HG03095 (cell line): ENCODE measurements at regions not wholly inside any gene's neighbourhood (a gene's known extent, or its start where the extent isn't known, plus 50 kb on each side); places are given as distances from the start of the nearest gene placed in this dataset.
A peak's percentile ranks its signal among the peaks of the same experiment; 100 is the strongest.
"Not testable (repeated sequence)": the region's sequence is repeated elsewhere in the genome, so short reads cannot be mapped to it uniquely, and the experiment has no call there.

Source experiments
- ATAC-seq: cut with Tn5 transposase; IDR thresholded peaks from one replicate; pipeline ENCODE4 v1.9.1; 2021; ENCODE audit warnings: moderate library complexity; ENCODE audit not compliant: unreplicated experiment

DNA sequence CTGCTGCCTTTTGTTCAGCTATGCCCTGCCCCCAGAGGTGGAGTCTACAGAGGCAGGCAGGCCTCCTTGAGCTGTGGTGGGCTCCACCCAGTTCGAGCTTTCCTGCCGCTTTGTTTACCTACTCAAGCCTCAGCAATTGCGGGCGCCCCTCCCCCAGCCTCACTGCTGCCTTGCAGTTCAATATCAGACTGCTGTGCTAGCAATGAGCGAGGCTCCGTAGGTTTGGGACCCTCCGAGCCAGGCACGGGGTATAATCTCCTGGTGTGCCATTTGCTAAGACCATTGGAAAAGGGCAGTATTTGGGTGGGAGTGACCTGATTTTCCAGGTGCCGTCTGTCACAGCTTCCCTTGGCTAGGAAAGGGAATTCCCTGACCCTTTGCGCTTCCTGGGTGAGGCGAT is 51.9 kb downstream of the DIPK2A start:
- ATAC-seq = not testable (repeated sequence)

DNA sequence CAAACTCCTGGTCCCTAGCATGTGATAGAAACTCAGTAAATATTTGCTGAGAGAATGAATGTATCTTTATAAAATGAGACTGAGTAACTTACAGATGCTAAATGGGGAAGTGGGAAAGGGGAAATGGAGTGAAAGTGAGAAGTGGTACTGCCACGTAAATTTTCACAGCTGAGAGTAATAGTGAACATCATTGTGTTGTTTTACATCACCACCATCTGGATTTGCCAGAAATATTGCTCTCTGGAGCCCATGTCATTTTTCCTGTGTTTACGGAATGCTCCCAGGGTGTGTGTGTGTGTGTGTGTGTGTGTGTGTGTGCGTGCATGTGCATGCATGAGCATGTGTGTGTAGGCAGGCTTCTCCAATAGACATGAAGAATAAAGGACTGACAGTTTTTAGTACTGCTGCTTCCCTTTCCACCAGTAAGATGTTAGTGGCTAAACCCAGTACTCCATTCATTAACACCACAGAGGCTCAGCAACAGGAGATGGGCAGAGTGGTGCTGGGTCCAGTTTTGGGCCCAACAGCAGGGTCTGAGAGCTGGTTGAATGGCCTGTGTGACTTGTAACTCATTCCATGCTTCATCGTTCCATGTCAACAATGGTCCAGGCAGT is 57.3 kb downstream of the DIPK2A start:
- peak; percentile 88 for ATAC-seq

DNA sequence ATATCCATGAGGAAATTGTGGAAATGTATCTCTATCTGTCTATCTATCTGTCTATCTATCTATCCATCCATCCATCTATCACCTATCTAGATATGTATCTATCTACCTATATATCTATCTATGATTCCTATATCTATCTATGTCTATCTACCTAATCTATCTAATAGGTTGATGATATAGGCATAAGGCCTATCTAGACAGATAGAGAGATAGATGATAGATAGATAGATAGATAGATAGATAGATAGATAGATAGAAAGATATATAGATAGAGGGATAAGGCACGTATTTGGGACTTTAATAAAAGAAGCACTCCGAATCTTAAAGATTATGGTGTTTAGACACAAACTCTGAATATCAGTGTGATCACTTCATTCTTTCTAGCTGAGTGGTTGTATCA is 58.1 kb downstream of the DIPK2A start:
- ATAC-seq = no peak

DNA sequence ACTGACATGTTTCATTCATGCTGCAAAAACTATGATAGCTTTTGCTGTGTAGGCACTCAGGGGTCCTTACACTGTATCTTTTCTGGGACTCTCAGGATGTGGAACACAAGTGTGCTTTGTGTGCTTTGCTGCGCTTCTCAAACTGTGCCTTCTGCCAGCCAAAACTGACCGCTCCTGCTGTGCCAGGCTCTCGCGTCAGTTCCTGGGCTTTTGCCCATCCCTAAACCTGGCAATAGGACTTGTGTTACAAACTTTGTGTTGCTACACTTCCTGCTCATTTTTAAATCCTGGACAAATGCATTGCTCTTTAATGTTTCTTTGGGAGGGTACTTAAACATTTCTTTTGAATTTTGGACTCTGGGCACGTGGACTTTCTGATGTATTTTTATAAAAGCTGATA is 60.3 kb downstream of the DIPK2A start:
- no peak for ATAC-seq

DNA sequence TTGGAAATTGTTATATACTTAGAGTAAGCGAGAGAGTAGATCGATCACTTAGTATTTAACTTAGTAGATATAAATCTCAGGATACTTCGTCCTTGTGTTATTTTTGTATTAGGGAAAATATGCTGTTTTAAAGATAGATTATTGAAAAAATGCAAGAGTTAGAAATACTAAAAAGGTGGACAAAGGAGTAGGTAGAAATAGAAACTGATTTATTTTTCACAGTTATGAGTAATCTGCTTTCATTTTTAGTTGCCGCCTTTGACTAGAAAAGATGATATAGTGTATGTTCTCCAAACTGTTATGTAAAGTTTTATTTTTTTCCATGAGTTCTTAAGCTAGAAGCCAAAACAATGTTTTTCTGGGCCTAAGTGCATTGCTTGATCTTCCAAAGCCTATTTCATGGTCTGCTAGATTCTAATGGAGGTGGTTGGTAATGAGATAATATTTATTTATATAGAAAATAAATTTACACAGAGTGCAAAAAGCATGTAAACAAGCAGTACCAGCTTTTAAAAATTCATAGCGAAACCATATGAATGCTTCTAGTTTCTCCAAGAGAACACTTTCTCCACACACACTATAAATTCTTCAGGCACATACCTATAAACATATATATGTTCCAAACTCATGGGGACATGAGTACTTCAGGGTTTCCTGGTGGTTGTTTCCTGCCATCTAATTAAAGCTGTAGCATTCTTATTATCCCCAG is 61.1 kb downstream of the DIPK2A start:
- peak; percentile 70 for ATAC-seq

DNA sequence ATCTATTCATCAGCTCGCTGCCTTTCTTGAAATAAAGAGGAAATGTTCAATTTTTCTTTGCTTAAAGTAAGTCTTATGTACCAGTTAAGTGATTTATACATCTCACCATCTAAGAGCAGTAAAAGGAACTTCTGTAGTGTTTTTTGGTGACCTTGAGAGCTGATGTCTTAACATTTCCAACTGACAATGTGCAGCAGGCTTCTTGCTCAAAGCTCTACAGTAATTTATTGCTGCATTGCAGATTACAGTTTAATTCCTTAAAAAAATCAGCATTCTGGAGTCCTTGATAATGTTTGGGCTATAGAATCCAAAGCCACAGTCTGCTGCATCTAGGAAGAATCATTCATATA is 61.6 kb downstream of the DIPK2A start:
- no peak for ATAC-seq

DNA sequence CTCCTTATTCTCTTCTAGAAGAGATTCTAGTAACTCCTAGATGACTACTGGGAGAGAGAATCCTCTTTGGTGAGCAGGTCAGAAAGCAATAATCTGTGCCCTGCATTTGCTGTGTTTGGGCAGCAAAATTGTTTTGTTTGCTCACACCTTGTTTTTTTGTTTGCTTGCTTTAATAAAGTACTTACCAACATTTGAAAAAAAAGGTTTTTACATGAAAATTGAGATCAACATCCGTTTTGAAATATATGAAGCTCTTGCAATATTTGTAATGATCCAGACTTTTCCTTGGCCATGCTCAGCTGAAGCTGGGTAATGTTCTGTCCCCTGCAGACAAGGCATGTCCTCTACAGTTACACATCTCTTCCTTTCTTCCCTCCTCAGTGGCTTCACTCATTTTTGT is 62.2 kb downstream of the DIPK2A start:
- ATAC-seq = no peak

DNA sequence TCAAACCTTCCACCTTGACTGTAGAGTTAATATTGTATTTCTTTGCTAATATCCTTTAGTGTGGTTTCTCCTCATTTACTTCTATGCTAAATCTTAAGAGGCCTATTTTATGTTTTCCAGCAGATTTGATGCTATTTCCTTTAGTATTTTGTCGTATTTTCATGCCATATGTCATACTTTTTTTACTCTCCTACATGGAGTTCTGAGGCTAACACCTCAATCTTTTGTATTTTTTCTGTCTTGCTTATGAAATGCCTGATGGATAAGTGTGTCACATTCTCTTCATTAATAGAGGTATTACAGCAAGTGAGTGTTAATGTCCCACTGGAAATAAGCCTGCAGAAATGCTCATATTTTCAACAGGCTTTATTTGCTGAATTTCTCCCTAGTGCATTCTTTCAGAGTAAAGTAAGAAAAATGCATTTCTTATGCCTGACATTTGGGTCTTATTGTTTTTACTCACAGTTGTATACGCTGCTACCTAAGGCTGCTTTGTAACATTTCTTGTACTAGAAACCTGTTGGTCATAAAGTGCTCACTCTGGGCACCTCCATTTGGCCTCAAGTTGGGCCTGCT is 63.2 kb downstream of the DIPK2A start:
- ATAC-seq = no peak

DNA sequence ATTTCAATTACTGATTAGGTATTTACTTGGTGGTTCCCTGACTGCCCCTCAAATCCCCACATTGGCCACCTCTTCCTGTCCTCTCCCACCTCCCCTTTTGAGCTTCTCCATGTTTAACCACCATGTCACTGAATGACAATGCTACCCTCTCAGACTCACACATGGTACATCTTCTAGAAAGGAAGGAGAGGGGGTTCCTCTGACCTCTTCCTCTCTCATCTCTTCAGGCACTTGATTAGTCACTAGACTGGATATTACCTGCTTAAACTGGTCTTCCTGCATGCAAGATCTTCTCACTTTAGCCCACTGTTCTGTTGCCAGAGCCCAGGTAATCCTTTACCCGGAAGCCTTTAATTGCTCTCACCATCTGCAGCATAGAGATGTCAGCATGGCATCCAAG is 64.9 kb downstream of the DIPK2A start:
- ATAC-seq = no peak

DNA sequence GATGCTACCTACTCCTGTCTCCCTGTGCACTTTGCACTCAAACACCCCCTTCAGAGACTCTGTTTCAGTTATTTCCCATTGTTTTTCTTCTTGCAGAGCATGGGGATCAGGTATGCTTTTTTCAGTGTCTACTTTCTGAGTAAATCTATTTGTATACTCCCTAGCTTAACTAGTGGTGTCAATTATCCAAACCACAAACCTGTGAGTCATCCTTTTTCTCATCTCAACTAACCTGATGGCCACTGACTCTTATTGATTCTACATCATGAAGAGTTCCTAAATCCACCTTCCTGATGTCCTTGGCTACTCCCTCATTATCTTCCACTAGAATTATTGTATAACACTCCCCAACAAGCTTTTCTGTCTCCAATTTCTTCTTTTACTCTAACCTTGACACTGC is 68.0 kb downstream of the DIPK2A start:
- no peak for ATAC-seq

DNA sequence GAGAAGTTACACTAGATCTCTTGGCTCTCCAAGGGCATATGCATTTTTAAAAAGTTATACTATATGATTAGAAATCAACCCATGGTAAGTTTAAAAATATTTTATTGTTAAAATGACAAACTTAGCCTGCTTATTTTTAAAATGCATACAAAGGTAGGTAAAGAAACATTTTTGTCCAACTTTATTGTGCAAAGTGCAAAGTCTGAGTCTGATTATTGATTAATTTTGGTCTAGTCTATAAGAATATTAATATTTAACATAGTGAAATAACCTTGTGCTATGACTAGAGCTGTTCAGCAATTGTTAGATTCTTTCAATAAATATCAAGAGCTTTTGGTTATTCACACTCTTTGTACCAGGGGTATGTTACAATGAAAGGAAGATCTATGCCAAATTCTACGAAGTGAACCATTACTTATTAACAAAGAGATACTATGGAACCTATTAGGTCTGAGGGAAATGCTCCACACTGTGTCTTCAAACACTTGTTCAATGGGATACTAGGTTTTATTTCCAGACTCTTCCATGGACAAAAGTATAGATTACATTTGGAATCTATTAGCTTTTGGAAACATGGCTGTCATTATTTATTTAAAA is 70.4 kb downstream of the DIPK2A start:
- ATAC-seq = no peak

DNA sequence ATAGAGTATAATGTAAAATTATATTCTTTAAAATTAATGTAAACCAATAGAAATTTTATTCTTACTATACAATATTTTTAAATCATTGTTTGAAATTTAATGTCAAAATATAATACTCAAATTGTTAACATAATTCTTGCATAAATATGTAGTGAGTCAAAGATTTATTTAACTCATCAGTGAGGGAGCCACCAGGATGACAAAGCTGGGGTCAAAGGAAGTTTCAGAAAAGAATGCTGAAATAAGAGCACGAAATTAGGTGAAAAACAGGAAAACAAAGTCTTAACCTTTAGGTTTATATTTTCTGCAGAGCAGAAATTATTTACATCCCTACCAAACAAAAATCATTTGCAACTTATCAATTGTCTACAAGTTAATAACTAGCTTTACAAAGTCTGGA is 74.1 kb downstream of the DIPK2A start:
- ATAC-seq = no peak

DNA sequence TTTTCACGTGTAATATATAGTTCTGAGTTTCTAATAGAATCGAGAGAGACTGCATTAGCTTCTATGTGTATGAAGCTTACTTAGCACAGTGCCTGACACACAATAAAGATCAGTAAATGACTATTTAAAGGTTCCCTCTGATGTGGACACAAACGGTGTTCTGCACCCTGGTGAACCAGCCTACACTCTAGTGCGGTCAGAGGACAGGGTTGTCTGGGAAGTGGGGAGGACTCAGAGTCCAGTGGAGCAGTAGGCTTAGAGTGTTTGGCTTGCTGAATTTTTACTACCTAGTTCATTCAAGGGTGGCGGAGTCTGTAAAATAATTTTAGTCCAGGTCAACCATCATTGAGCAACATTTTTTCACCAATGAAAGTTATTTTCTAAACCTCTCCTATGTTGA is 77.8 kb downstream of the DIPK2A start:
- ATAC-seq = no peak

DNA sequence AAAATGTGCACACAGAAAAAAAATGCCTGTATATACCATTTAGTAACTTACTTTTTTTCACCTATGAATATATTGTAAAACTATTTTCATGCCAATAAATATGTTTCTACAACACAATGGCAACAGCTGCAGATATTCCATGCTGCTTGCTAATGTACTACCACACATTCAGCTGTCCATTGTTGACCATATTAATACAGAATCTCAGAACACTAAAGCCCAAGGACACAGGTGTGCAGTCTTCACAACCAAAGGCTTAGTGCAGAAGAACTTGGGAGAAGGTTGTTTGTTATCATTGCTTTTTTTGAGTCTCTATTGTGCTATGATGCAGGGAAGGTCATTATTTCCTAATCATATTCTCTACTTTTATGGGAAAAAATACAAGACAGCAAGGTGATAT is 79.6 kb downstream of the DIPK2A start:
- ATAC-seq = no peak

DNA sequence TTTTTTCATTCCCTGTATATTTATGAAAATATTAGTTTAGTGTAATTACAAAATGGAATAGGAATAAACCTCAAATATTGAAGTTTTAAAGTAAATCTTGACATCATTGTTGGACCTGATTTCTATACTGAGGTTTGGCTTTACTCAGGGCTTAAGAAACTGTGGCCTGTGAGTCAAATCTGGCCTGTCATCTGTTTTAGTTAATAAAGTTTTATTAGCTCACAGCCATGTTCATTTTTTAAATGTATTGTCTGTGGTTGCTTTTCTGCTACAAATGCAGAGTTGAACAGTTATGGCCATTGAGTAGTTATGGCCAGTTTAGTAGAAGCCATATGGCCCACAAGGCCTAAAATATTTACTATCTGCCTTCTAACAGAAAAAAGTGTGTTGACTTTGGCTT is 80.7 kb downstream of the DIPK2A start:
- no peak for ATAC-seq

DNA sequence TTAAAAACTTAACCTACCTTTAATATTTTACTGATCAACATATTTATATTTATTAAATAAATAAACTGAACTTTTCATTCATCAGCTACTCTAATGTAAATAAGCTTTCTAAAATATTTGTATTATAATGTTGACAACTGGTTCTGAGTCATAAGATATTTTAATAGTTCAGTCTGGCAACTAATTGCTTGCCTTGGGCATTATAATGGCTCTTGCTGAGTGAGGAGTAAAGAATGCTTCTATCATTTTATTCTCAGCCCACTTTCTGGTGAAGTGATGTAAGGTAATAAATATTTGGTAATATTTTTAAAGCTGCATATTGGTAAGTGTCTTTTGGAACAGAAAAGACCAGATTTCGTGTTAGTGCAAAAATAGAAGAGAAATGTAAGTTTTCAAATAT is 81.5 kb downstream of the DIPK2A start:
- ATAC-seq = no peak

DNA sequence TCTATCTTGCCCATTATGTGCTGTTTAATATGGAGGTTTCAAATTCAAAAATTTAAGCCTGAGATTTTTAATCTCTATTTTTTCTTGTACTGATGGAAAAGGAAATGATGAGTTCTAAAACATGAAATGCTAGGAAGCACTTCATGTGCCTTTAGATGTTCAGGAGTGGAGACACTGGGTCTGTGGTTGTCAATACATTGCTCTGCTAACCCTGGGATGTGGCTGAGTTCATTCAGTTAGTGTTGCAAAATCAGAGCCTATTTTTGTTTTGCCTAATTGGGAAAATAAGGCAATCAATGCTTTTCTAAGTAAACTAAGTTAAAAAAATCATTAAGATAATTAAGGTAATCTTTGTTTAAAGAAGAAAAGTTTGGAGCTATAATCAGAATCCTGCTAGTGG is 83.1 kb downstream of the DIPK2A start:
- ATAC-seq = no peak

DNA sequence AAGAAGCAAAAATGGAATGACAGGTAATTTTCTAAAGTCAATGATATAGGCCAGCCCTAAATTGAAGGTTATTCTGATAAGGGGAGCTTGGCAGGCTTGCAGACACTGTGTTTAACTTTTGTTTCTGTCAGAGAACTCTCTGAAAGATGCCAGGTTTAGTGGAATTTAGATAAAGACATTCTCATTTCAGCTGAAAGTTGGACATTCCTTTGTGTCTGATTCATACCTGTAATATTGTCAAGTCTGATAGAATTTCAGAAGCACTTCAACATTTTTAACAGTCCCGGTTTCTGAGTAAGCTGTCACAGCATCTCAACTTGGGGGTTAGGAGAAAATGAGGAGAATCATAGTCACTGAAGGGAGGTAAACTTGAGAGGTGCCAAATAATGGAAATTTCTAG is 84.0 kb downstream of the DIPK2A start:
- no peak for ATAC-seq

DNA sequence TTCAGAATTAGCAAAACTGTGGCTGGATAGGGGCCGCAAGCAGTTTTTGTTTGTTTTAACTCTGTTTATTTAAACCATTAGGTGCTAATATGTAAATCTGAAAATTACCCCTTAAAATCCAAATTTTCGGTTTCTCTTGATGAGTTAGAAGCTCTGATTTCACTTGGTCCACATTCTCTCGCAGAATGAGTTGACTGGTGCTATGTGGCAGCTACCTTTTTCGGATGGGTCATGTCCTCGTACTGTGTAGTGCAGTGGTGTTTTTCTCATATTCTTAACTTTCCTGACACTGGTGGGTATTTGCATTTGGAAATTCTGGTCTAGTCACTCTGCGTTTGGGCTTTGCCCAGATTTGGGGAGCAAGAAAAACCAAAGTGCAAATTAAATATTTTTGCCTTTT is 87.1 kb downstream of the DIPK2A start:
- ATAC-seq = no peak

DNA sequence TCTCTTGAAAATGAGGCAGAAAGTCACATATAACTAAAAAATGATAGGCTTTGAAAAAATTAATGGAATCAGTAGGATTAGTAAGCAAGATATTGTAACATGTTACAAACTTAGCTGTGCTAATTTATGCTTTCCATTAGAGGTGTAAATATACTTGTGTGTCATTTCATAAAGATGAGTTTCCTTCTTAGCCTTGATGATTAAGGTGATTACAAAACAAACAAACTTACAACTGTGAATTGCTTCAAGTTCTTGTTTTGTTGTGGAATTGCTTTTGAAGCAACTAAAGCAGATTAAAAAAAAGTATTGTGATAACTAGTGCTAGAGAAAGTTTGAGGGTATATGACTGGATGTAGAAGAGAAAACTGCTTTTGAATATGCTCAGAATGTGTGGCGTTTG is 87.9 kb downstream of the DIPK2A start:
- ATAC-seq = no peak

DNA sequence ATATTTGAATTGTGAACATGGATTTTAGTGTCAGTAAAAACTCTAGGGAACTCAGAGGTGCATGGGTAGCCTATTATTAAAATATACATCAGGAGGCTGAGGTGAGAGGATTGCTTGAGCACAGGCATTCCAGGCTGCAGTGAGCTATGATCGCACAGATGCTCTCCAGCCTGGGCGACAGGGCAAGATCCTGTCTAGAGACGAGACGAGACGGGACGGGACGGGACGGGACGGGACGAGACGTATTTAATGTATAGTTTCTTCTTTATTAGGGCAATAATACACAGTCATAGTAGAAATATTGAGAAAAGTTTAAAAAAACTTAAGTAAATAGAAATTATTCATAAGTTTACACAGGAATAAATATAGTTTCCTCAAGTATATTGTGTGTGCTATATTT is 89.3 kb downstream of the DIPK2A start:
- ATAC-seq = no peak

DNA sequence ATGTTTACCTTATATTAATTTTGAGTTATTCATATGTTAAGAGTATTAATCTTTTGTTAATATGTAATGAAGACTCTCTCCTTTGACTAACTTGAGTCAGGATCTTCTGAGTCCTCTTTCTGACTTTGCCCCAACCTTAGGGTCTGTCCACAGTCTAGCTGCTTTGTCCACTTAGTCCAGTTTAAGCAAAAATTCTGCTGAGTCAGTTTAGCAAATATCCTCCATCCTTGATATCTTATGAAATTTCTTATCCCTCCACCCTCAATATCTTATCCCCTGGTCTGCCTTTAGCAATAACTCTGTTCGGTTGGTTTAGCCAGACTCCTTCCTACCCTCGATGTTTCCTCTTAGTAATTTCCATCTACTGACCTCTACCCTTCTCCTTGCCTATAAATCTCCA is 91.7 kb downstream of the DIPK2A start:
- no peak for ATAC-seq
